ENCODE measurements at regions not wholly inside any gene's neighbourhood (a gene's known extent, or its start where the extent isn't known, plus 50 kb on each side); places are given as distances from the start of the nearest gene placed in this dataset.

- TF ChIP-seq, protein P1, sequence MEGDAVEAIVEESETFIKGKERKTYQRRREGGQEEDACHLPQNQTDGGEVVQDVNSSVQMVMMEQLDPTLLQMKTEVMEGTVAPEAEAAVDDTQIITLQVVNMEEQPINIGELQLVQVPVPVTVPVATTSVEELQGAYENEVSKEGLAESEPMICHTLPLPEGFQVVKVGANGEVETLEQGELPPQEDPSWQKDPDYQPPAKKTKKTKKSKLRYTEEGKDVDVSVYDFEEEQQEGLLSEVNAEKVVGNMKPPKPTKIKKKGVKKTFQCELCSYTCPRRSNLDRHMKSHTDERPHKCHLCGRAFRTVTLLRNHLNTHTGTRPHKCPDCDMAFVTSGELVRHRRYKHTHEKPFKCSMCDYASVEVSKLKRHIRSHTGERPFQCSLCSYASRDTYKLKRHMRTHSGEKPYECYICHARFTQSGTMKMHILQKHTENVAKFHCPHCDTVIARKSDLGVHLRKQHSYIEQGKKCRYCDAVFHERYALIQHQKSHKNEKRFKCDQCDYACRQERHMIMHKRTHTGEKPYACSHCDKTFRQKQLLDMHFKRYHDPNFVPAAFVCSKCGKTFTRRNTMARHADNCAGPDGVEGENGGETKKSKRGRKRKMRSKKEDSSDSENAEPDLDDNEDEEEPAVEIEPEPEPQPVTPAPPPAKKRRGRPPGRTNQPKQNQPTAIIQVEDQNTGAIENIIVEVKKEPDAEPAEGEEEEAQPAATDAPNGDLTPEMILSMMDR (conservative IDR thresholded peaks at IDR 0.05; ENCODE audit: low read depth in 2 of 2) = no peak
- no peak for TF ChIP-seq EZH2 (IDR thresholded peaks at IDR 0.05; ENCODE audit: low read depth, unreplicated experiment)
- TF ChIP-seq CREB1 (CRISPR knock-in tag; IDR thresholded peaks at IDR 0.05; ENCODE audit: low read depth) = no peak
- no peak for TF ChIP-seq REST (IDR thresholded peaks at IDR 0.05; ENCODE audit: unreplicated experiment)
Measured at GRCh38 chr10:63825766-63826165, 304.6 kb downstream of the REEP3 start.
